ENCODE measurements at regions not wholly inside any gene's neighbourhood (a gene's known extent, or its start where the extent isn't known, plus 50 kb on each side); places are given as distances from the start of the nearest gene placed in this dataset.

DNA sequence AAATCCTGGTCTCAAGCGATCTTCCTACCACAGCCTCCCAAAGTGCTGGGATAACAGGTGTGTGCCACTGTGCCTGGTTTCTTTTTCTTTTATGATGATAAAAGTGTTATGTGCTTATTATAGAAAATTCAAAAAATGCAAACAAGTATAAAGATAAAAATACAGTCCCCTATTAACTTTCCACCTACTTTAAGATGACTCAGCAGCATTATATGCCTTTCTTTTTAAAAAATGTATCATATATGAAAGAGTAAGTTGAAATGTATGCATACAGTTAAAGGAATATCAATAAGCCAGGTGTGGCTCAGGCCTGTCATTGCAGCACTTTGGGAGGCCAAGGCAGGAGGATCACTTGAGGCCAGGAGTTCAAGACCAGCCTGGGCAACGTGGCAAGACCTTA lies 216.9 kb upstream of the GALNT17 start:
- 67 to 69% methylated on average over 2 of the region's 2 CpGs for WGBS, 2 donors
- no peak overlapping the region for H3K4me3 ChIP-seq (ENCODE audit: low read depth, poor library complexity, severe bottlenecking)
- intact Hi-C loops (cut with DNase I; ENCODE audit: low total_unique reads), result no loop called here
- TF ChIP-seq CTCF (IDR thresholded peaks at IDR 0.05) (no peak), POLR2A (IDR thresholded peaks at IDR 0.05) (no peak)
- DNase-seq (ENCODE audit: low spot score in 2 of 2), result peak in 1 of 2 donors; percentile 8

DNA sequence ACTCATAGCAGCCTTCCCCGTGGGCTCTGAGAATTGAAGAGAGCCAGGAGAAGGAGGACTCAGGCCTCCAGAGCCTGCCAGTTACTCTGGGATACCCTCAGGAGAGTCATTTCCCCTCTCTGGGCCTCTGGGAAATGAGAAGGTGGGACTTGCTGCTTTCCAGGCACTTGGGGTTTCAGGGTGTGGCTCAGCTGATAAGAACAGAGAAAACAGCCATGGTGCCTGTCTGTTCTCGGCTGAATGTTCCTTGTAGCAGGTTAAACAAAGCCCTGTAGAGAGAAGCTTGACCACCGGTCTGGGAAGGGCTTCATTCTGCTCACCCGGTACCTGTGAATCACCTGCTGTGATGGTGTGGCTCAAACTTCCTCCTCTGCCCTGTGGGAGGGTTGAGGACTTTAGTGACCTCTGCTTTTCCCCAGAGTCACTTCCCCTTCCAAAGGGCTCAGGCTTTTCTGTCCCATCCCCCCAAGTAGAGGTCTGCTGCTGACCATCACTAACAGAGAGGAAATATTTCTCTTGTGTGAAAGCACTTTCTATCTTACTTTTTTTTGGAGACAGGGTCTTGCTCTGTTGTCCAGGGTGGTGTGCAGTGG lies 212.4 kb upstream of the GALNT17 start:
- 50 to 55% methylated on average over 4 of the region's 4 CpGs for WGBS, 2 donors
- no peak for TF ChIP-seq CTCF (IDR thresholded peaks at IDR 0.05)
- no peak for TF ChIP-seq POLR2A (IDR thresholded peaks at IDR 0.05)
- DNase-seq (ENCODE audit: low spot score in 2 of 2), result peak in 1 of 2 donors; percentile 21
- H3K4me3 ChIP-seq (ENCODE audit: low read depth, poor library complexity, severe bottlenecking), result no peak overlapping the region
- intact Hi-C loops (cut with DNase I; ENCODE audit: low total_unique reads), result no loop called here

- WGBS, 2 donors, result 88 to 89% methylated on average over 1 of the region's 1 CpG
- H3K4me3 ChIP-seq (ENCODE audit: low read depth, poor library complexity, severe bottlenecking), result no peak overlapping the region
- intact Hi-C loops (cut with DNase I; ENCODE audit: low total_unique reads), result no loop called here
- TF ChIP-seq CTCF (IDR thresholded peaks at IDR 0.05) (no peak), POLR2A (IDR thresholded peaks at IDR 0.05) (no peak)
- DNase-seq (ENCODE audit: low spot score in 2 of 2), result peak in 1 of 2 donors; percentile 20
Measured at GRCh38 chr7:70920876-70921275, 211.1 kb upstream of the GALNT17 start.

DNA sequence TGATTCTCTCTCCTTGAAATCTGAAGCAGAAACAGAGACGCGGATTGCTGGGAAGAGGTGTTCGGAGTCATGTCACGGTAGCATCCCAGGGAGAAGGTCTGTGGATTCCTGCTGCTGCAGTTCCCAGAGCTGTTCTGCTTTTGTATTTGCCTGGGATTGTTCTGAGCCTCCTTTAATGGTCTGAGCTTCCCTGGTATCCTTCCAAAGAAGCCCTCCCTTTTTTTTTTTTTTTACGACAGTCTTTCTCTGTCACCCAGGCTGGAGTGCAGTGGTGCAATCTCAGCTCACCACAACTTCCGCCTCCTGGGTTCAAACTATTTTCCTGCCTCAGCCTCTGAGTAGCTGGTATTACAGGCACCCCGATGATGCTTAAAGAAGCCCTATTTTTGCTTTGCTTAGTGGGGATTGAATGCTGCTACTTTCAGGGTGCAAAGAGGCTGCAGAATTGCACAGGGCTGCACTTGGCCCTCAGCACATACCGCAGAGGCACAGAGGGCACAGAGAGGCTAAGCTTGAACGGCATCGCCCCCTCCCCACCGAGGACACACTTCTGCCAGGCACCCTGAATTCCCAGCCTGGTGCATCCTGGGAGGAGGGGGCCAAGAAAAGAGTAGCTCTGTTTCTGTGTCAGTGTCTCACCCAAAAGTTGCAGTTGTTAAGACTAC lies 208.6 kb upstream of the GALNT17 start:
- TF ChIP-seq POLR2A (IDR thresholded peaks at IDR 0.05), result no peak
- TF ChIP-seq CTCF (IDR thresholded peaks at IDR 0.05), result no peak
- intact Hi-C loops (cut with DNase I; ENCODE audit: low total_unique reads), result no loop called here
- WGBS, 2 donors, result 66 to 67% methylated on average over 11 of the region's 11 CpGs
- peak in 1 of 2 donors; percentile 39 for DNase-seq (ENCODE audit: low spot score in 2 of 2)
- no peak overlapping the region for H3K4me3 ChIP-seq (ENCODE audit: low read depth, poor library complexity, severe bottlenecking)

DNA sequence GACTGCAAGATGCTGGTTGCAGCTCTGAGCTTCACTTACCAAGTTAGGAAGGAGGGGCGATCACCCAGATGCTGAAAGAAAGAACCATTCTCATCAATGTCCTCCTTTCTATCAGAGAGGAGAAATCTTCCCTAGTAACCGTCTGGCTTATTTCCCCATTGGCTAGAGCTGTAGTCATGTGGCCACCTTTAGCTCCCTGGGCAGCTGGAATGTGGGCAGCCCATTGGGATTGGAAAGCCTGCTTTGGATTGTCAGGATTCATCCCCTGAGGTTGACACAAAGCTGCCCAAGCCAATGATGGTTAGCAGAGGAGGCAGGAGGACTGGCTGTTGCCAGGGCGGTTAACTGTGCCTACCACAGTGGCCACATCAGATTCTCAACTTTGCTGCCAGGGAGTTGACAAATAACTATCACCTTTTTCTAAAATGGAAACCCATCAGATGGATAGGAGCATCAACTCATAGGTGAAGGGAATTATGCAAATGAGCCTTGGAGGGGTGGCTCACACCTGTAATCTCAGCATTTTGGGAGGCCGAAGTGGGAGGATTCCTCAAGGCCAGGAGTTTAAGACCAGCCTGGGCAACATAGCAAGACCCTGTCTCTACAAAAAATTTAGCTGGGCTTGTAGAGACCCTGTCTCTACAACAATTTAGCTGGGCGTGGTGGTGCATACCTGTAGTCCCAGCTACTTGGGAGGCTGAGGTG lies 206.4 kb upstream of the GALNT17 start:
- TF ChIP-seq CTCF (IDR thresholded peaks at IDR 0.05), result no peak
- no peak for TF ChIP-seq POLR2A (IDR thresholded peaks at IDR 0.05)
- H3K4me3 ChIP-seq (ENCODE audit: low read depth, poor library complexity, severe bottlenecking), result no peak overlapping the region
- intact Hi-C loops (cut with DNase I; ENCODE audit: low total_unique reads), result no loop called here
- 89 to 94% methylated on average over 5 of the region's 5 CpGs for WGBS, 2 donors
- DNase-seq (ENCODE audit: low spot score in 2 of 2), result peak in 1 of 2 donors; percentile 15
